NCI-H2107 treated with DMSO at 0.1 percent for 48 hours (cell line): ENCODE measurements at regions not wholly inside any gene's neighbourhood (a gene's known extent, or its start where the extent isn't known, plus 50 kb on each side); places are given as distances from the start of the nearest gene placed in this dataset.

Experiments
- DNase-seq: peaks from one replicate; lab custom pipeline; 2025; ENCODE audit not compliant: unreplicated experiment; lab: John Stamatoyannopoulos, UW

GRCh38 chr4:176898791-176899190 is 106.1 kb upstream of the VEGFC start:
- no peak for DNase-seq

- no peak for DNase-seq
These were observed 110.1 kb upstream of the VEGFC start for GRCh38 chr4:176902710-176903323.

- no peak for DNase-seq
These were observed 114.0 kb upstream of the VEGFC start for GRCh38 chr4:176906709-176907108.

GRCh38 chr4:176910646-176911045 is 117.9 kb upstream of the VEGFC start:
- no peak for DNase-seq

GRCh38 chr4:176919631-176920030 is 126.9 kb upstream of the VEGFC start:
- no peak for DNase-seq

- no peak for DNase-seq
These were observed 128.0 kb upstream of the VEGFC start for GRCh38 chr4:176920694-176921093.

- no peak for DNase-seq
These were observed 128.5 kb upstream of the VEGFC start for GRCh38 chr4:176921256-176921655.

GRCh38 chr4:176924238-176924637 is 131.5 kb upstream of the VEGFC start:
- no peak for DNase-seq

- DNase-seq = no peak
These were observed 133.2 kb upstream of the VEGFC start for GRCh38 chr4:176925962-176926361.

- DNase-seq = no peak
These were observed 134.4 kb upstream of the VEGFC start for GRCh38 chr4:176927117-176927516.

GRCh38 chr4:176927664-176928063 is 134.9 kb upstream of the VEGFC start:
- DNase-seq = no peak

- DNase-seq = no peak
These were observed 146.7 kb upstream of the VEGFC start for GRCh38 chr4:176939445-176939844.

- DNase-seq = no peak
These were observed 152.6 kb upstream of the VEGFC start for GRCh38 chr4:176945334-176945733.

GRCh38 chr4:176949029-176949428 is 156.3 kb upstream of the VEGFC start:
- DNase-seq = no peak

- DNase-seq = no peak
These were observed 160.3 kb upstream of the VEGFC start for GRCh38 chr4:176953021-176953420.

- no peak for DNase-seq
These were observed 164.8 kb upstream of the VEGFC start for GRCh38 chr4:176957353-176958118.

GRCh38 chr4:176959980-176960379 is 167.3 kb upstream of the VEGFC start:
- DNase-seq = no peak

- DNase-seq = no peak
These were observed 170.4 kb upstream of the VEGFC start for GRCh38 chr4:176963121-176963520.

GRCh38 chr4:176964116-176964691 is 171.5 kb upstream of the VEGFC start:
- no peak for DNase-seq

- DNase-seq = no peak
These were observed 174.9 kb upstream of the VEGFC start for GRCh38 chr4:176967586-176967985.

GRCh38 chr4:176968094-176968493 is 175.4 kb upstream of the VEGFC start:
- no peak for DNase-seq

GRCh38 chr4:176969011-176969410 is 176.3 kb upstream of the VEGFC start:
- DNase-seq = no peak
